ENCODE measurements at regions not wholly inside any gene's neighbourhood (a gene's known extent, or its start where the extent isn't known, plus 50 kb on each side); places are given as distances from the start of the nearest gene placed in this dataset.

DNA sequence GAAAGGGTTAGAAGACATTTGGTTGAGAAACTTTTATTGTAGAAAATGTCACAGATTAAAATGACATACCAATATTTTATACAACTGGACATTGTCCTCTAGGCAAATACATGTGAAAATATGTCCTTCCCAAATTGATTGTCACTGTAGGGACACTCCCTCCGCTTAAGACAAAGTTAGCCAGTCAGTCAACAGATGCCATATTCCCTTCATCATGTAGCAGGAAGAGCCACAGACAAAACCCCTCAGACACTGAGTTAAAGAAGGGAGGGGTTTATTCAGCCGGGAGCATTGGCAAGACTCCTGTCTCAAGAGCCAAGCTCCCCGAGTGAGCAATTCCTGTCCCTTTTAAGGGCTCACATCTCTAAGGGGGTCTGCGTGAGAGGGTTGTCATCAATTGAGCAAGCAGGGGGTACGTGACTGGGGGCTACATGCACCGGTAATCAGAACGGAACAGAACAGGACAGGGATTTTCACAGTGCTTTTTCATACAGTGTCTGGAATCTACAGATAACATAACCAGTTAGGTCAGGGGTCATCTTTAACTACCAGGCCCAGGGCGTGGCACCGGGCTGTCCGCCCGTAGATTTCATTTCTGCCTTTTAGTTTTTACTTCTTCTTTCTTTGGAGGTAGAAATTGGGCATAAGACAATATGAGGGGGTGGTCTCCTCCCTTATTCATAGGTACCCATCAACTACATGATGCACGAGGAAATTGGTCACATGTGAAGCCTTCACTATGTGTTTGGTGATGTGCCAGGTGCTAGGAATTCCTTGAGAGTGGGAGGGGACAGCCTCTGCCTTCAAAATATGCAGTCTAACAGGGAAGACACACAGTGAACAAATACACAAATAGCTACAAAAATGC, 155.7 kb upstream of the CDYL start (continued):
- TF ChIP-seq, protein P1, sequence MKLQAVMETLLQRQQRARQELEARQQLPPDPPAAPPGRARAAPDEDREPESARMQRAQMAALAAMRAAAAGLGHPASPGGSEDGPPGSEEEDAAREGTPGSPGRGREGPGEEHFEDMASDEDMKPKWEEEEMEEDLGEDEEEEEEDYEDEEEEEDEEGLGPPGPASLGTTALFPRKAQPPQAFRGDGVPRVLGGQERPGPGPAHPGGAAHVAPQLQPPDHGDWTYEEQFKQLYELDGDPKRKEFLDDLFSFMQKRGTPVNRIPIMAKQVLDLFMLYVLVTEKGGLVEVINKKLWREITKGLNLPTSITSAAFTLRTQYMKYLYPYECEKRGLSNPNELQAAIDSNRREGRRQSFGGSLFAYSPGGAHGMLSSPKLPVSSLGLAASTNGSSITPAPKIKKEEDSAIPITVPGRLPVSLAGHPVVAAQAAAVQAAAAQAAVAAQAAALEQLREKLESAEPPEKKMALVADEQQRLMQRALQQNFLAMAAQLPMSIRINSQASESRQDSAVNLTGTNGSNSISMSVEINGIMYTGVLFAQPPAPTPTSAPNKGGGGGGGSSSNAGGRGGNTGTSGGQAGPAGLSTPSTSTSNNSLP (IDR thresholded peaks at IDR 0.05; ENCODE audit: borderline replicate concordance, low read depth, low read length), result no peak
- TF ChIP-seq NR2F6 (CRISPR knock-in tag; IDR thresholded peaks at IDR 0.05) (0 out of 2 replicates have a peak, but pooled peaks have one; percentile 28), CREB1 (IDR thresholded peaks at IDR 0.05) (peak; percentile 43; the same call in 1 of the 2 replicates), CREB1 (CRISPR knock-in tag; IDR thresholded peaks at IDR 0.05) (no peak), TARDBP (IDR thresholded peaks at IDR 0.05) (peak; percentile 66; the same call in 1 of the 2 replicates), TAL1 (IDR thresholded peaks at IDR 0.05) (peak; percentile 98), ETV6 (IDR thresholded peaks at IDR 0.05; ENCODE audit: borderline replicate concordance in 1 of 2, low read depth in 2 of 2, low read length in 1 of 2) (peak in 1 of 2 experiments; percentile 70; a peak in 1 of 4 replicates), ETV6 (CRISPR knock-in tag; IDR thresholded peaks at IDR 0.05; ENCODE audit: borderline replicate concordance) (no peak), ZNF24 (IDR thresholded peaks at IDR 0.05) (0 out of 2 replicates have a peak, but pooled peaks have one; percentile 17), ZFP36 (IDR thresholded peaks at IDR 0.05; ENCODE audit: low read depth, low read length, partially characterized antibody) (peak; percentile 32), E2F1 (CRISPR knock-in tag; IDR thresholded peaks at IDR 0.05) (no peak; the same call in 1 of the 2 replicates), MECOM (CRISPR knock-in tag; IDR thresholded peaks at IDR 0.05) (0 out of 2 replicates have a peak, but pooled peaks have one; percentile 51), ZNF311 (CRISPR knock-in tag; IDR thresholded peaks at IDR 0.05) (peak; percentile 61; the same call in 1 of the 2 replicates), TRIM28 (IDR thresholded peaks at IDR 0.05) (peak; percentile 87; the same call in 1 of the 2 replicates), FOXA3 (CRISPR knock-in tag; conservative IDR thresholded peaks at IDR 0.05 in 1 of 2, IDR thresholded peaks at IDR 0.05 in 1 of 2) (no peak), CXXC5 (CRISPR knock-in tag; IDR thresholded peaks at IDR 0.05) (peak; percentile 80), KLF16 (IDR thresholded peaks at IDR 0.05) (peak; percentile 96), CBFA2T3 (IDR thresholded peaks at IDR 0.05) (peak; percentile 98), KHSRP (IDR thresholded peaks at IDR 0.05) (peak; percentile 77), TBL1XR1 (IDR thresholded peaks at IDR 0.05; ENCODE audit: low read length in 2 of 2) (peak in 1 of 2 experiments; percentile 89; a peak in 3 of 4 replicates), KLF10 (CRISPR knock-in tag; IDR thresholded peaks at IDR 0.05) (no peak)
- TF ChIP-seq, protein P2, sequence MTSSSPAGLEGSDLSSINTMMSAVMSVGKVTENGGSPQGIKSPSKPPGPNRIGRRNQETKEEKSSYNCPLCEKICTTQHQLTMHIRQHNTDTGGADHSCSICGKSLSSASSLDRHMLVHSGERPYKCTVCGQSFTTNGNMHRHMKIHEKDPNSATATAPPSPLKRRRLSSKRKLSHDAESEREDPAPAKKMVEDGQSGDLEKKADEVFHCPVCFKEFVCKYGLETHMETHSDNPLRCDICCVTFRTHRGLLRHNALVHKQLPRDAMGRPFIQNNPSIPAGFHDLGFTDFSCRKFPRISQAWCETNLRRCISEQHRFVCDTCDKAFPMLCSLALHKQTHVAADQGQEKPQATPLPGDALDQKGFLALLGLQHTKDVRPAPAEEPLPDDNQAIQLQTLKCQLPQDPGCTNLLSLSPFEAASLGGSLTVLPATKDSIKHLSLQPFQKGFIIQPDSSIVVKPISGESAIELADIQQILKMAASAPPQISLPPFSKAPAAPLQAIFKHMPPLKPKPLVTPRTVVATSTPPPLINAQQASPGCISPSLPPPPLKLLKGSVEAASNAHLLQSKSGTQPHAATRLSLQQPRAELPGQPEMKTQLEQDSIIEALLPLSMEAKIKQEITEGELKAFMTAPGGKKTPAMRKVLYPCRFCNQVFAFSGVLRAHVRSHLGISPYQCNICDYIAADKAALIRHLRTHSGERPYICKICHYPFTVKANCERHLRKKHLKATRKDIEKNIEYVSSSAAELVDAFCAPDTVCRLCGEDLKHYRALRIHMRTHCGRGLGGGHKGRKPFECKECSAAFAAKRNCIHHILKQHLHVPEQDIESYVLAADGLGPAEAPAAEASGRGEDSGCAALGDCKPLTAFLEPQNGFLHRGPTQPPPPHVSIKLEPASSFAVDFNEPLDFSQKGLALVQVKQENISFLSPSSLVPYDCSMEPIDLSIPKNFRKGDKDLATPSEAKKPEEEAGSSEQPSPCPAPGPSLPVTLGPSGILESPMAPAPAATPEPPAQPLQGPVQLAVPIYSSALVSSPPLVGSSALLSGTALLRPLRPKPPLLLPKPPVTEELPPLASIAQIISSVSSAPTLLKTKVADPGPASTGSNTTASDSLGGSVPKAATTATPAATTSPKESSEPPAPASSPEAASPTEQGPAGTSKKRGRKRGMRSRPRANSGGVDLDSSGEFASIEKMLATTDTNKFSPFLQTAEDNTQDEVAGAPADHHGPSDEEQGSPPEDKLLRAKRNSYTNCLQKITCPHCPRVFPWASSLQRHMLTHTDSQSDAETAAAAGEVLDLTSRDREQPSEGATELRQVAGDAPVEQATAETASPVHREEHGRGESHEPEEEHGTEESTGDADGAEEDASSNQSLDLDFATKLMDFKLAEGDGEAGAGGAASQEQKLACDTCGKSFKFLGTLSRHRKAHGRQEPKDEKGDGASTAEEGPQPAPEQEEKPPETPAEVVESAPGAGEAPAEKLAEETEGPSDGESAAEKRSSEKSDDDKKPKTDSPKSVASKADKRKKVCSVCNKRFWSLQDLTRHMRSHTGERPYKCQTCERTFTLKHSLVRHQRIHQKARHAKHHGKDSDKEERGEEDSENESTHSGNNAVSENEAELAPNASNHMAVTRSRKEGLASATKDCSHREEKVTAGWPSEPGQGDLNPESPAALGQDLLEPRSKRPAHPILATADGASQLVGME (CRISPR knock-in tag; IDR thresholded peaks at IDR 0.05), result no peak

Data from K562 (cell line).